ENCODE measurements at regions not wholly inside any gene's neighbourhood (a gene's known extent, or its start where the extent isn't known, plus 50 kb on each side); places are given as distances from the start of the nearest gene placed in this dataset.

DNA sequence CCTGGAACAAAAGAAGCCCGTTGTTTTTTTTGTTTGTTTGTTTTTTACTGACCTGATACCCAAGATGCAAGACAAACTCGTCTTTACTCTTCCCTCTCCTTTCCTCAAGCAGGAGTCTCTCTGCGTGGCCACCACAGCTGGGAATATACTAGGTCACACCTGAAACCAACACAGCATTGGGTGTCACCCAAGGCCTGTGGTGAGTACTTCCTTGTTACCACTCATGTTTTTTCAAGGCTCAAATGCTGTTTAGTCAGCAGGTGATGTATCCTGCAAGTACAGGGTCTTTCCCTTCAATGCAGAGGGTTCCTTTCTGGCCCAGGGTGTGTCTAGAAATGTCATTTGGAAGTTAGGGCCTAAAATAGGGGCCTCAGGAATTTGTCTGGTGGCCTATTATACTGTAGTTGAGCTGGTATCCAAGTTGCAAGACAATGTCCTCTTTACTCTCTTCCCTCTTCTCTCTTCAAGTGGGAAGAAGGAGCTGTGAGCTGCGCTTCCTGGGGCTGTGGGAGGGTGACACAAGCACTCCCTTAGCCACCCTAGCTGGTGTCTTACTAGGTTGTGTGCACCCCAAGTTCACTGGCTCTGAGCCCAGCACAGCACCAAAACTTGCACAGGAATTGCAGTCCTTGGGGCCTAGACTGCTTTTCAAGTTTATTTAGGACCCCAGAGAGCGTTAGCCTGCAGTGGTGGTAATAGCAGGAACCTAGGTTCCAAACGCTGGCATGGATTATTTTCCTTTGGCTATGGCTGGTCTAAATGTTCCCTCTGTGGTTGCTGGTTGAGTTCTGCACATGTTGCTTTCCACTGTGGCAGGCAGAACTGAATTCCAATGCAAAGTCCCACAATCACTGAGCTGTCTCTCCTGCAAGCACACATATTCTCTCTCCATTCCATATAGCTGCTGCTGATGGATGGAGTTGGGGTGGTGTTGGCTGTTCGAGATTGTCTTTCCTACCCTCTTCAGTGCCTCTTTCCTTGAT lies 91.4 kb upstream of the LYPLAL1 start:
- no peak for TF ChIP-seq POLR2A (IDR thresholded peaks at IDR 0.05; ENCODE audit: borderline replicate concordance, extremely low read depth, insufficient read depth, insufficient read length)
- TF ChIP-seq, protein P1, sequence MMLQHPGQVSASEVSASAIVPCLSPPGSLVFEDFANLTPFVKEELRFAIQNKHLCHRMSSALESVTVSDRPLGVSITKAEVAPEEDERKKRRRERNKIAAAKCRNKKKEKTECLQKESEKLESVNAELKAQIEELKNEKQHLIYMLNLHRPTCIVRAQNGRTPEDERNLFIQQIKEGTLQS (IDR thresholded peaks at IDR 0.05), result no peak
- TF ChIP-seq, protein P2, sequence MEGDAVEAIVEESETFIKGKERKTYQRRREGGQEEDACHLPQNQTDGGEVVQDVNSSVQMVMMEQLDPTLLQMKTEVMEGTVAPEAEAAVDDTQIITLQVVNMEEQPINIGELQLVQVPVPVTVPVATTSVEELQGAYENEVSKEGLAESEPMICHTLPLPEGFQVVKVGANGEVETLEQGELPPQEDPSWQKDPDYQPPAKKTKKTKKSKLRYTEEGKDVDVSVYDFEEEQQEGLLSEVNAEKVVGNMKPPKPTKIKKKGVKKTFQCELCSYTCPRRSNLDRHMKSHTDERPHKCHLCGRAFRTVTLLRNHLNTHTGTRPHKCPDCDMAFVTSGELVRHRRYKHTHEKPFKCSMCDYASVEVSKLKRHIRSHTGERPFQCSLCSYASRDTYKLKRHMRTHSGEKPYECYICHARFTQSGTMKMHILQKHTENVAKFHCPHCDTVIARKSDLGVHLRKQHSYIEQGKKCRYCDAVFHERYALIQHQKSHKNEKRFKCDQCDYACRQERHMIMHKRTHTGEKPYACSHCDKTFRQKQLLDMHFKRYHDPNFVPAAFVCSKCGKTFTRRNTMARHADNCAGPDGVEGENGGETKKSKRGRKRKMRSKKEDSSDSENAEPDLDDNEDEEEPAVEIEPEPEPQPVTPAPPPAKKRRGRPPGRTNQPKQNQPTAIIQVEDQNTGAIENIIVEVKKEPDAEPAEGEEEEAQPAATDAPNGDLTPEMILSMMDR (IDR thresholded peaks at IDR 0.05 in 2 of 3, conservative IDR thresholded peaks at IDR 0.05 in 1 of 3; ENCODE audit: borderline replicate concordance in 1 of 3, insufficient read depth in 1 of 3, low read depth in 2 of 3, low read length in 2 of 3), result no peak
- TF ChIP-seq FOSL1 (IDR thresholded peaks at IDR 0.05; ENCODE audit: low read depth), result no peak
- TF ChIP-seq YY1 (IDR thresholded peaks at IDR 0.05; ENCODE audit: extremely low read depth, insufficient replicate concordance, low read depth, low read length), result no peak
- TF ChIP-seq EZH2 (IDR thresholded peaks at IDR 0.05), result no peak
- no peak for TF ChIP-seq ELF1 (IDR thresholded peaks at IDR 0.05; ENCODE audit: borderline replicate concordance, low read depth)
- no peak for TF ChIP-seq EGR1 (IDR thresholded peaks at IDR 0.05; ENCODE audit: low read depth)
- no peak for TF ChIP-seq RAD21 (IDR thresholded peaks at IDR 0.05; ENCODE audit: low read depth)
- TF ChIP-seq JUND (IDR thresholded peaks at IDR 0.05), result no peak
- TF ChIP-seq, protein P3, sequence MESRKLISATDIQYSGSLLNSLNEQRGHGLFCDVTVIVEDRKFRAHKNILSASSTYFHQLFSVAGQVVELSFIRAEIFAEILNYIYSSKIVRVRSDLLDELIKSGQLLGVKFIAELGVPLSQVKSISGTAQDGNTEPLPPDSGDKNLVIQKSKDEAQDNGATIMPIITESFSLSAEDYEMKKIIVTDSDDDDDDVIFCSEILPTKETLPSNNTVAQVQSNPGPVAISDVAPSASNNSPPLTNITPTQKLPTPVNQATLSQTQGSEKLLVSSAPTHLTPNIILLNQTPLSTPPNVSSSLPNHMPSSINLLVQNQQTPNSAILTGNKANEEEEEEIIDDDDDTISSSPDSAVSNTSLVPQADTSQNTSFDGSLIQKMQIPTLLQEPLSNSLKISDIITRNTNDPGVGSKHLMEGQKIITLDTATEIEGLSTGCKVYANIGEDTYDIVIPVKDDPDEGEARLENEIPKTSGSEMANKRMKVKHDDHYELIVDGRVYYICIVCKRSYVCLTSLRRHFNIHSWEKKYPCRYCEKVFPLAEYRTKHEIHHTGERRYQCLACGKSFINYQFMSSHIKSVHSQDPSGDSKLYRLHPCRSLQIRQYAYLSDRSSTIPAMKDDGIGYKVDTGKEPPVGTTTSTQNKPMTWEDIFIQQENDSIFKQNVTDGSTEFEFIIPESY (IDR thresholded peaks at IDR 0.05; ENCODE audit: extremely low read depth, insufficient replicate concordance, low read length), result no peak
- no peak for TF ChIP-seq SP1 (IDR thresholded peaks at IDR 0.05; ENCODE audit: low read depth)
- TF ChIP-seq, protein P4, sequence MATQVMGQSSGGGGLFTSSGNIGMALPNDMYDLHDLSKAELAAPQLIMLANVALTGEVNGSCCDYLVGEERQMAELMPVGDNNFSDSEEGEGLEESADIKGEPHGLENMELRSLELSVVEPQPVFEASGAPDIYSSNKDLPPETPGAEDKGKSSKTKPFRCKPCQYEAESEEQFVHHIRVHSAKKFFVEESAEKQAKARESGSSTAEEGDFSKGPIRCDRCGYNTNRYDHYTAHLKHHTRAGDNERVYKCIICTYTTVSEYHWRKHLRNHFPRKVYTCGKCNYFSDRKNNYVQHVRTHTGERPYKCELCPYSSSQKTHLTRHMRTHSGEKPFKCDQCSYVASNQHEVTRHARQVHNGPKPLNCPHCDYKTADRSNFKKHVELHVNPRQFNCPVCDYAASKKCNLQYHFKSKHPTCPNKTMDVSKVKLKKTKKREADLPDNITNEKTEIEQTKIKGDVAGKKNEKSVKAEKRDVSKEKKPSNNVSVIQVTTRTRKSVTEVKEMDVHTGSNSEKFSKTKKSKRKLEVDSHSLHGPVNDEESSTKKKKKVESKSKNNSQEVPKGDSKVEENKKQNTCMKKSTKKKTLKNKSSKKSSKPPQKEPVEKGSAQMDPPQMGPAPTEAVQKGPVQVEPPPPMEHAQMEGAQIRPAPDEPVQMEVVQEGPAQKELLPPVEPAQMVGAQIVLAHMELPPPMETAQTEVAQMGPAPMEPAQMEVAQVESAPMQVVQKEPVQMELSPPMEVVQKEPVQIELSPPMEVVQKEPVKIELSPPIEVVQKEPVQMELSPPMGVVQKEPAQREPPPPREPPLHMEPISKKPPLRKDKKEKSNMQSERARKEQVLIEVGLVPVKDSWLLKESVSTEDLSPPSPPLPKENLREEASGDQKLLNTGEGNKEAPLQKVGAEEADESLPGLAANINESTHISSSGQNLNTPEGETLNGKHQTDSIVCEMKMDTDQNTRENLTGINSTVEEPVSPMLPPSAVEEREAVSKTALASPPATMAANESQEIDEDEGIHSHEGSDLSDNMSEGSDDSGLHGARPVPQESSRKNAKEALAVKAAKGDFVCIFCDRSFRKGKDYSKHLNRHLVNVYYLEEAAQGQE (IDR thresholded peaks at IDR 0.05; ENCODE audit: low read depth), result no peak
- TF ChIP-seq ZNF274 (IDR thresholded peaks at IDR 0.05; ENCODE audit: low read depth, low read length), result no peak
